ENCODE measurements at regions not wholly inside any gene's neighbourhood (a gene's known extent, or its start where the extent isn't known, plus 50 kb on each side); places are given as distances from the start of the nearest gene placed in this dataset.
"Not testable (repeated sequence)": the region's sequence is repeated elsewhere in the genome, so short reads cannot be mapped to it uniquely, and the experiment has no call there.

DNA sequence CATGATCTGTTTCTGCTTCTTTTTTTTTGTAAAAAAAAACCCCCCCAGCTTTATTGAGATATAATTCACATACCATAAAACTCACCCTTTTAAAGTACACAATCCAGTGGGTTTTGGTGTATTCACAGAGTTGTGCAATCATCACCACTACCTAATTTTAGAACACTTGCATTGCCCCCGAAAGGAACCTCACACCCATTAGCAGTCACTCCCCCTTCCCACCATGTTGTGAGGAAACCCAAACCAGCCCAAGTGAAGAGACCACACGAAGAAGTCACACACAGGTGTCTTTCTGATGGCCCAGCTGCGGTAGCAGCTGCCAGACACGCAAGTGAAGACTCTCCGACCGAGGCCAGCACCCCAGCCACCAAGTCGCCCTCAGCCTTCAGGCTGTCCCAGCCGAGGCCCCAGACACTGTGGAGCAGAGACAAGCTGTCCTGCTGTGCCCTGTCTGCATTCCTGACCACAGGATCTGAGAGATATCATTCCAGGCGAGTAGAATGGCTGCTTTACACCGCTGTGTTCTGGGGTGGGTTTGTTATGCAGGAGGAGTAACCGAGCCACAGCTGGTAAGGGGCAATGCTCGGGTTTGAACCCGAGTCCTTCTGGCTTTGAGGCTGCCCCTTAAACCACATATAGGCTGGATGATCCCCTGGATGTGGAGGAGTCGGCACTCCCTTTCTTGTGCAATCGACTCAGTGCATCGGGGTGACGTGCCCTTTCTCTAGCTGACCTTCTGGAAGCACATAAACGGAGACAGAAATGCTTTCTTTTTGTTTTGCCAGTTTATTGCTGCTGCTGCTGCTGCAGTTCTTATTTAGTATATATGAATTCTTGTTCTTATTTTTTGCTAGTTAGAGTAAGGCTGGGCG is 59.1 kb upstream of the PTPN1 start:
- no peak for TF ChIP-seq CTCF (conservative IDR thresholded peaks at IDR 0.05; ENCODE audit: low read depth, low read length)
- H3K4me3 ChIP-seq (ENCODE audit: low read depth, low read length) = no peak overlapping the region
- DNase-seq (ENCODE audit: low read depth) = no peak

DNA sequence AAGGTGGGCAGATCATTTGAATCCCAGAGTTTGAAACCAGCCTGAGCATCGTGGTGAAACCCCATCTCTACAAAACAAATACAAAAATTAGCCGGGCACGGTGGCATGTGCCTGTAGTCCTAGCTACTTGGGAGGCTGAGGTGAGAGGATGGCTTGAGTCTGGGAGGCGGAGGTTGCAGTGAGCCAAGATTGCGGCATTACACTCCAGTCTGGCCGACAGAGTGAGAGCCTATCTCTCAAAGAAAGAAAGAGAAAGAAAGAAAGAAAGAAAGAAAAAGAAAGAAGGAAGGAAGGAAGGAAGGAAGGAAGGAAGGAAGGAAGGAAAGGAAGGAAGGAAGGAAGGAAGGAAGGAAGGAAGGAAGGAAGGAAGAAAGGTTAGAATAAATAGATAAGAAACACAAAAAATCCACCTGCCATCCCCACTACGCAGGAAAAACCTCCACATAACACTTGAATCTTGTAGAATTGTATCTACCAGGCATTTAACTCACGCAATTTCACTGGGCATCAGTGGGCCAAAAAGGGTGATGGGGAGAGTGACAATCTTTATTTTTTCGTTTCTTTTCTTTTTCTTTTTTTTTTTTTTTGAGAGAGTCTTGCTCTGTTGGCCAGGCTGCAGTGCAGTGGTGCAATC is 58.3 kb upstream of the PTPN1 start:
- not testable (repeated sequence) for DNase-seq (ENCODE audit: low read depth); H3K4me3 ChIP-seq (ENCODE audit: low read depth, low read length)

DNA sequence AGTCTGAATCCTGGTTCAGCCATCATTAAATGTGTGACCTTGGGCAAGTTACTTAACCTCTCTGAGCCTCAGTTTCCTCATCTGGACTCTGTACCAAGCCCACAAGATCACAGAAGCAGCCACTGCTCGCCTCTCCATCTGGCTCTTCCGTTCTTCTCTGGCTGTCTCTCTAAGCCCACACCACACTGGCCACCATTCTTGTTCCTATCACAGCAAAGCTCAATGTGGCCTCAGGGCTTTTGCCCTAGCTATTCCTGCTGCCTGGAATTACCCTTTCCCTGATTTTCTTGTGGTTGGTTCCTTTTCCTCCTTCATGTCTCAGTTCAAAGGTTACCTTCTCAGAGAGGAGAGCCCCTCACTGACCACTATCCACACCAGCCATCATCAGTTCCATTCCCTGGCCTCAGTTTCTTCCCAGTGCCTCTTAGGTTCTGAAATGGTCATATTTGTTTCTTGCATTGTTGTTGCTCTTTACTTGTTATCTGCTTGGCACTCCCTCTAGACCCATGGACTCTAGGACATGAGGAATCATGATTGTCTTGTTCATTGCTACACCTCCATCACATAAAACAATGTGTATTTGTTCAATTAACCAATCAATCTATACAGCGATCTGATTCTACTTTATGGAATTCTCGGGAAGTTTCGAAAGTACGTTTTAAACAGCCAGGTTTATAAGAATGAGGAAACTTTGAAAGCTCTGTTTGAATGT is 56.5 kb upstream of the PTPN1 start:
- TF ChIP-seq CTCF (conservative IDR thresholded peaks at IDR 0.05; ENCODE audit: low read depth, low read length) = no peak
- no peak for DNase-seq (ENCODE audit: low read depth)

GRCh38 chr20:50455245-50455644 is 54.9 kb upstream of the PTPN1 start:
- not testable (repeated sequence) for H3K4me3 ChIP-seq (ENCODE audit: low read depth, low read length); DNase-seq (ENCODE audit: low read depth)

More for the DNA sequence above, 56.5 kb upstream of the PTPN1 start:
- H3K4me3 ChIP-seq (ENCODE audit: low read depth, low read length) = no peak overlapping the region

- H3K4me3 ChIP-seq (ENCODE audit: low read depth, low read length) = no peak overlapping the region
- no peak for DNase-seq (ENCODE audit: low read depth)
- TF ChIP-seq CTCF (conservative IDR thresholded peaks at IDR 0.05; ENCODE audit: low read depth, low read length) = no peak
Observed at GRCh38 chr20:50455656-50456451, 54.3 kb upstream of the PTPN1 start.

DNA sequence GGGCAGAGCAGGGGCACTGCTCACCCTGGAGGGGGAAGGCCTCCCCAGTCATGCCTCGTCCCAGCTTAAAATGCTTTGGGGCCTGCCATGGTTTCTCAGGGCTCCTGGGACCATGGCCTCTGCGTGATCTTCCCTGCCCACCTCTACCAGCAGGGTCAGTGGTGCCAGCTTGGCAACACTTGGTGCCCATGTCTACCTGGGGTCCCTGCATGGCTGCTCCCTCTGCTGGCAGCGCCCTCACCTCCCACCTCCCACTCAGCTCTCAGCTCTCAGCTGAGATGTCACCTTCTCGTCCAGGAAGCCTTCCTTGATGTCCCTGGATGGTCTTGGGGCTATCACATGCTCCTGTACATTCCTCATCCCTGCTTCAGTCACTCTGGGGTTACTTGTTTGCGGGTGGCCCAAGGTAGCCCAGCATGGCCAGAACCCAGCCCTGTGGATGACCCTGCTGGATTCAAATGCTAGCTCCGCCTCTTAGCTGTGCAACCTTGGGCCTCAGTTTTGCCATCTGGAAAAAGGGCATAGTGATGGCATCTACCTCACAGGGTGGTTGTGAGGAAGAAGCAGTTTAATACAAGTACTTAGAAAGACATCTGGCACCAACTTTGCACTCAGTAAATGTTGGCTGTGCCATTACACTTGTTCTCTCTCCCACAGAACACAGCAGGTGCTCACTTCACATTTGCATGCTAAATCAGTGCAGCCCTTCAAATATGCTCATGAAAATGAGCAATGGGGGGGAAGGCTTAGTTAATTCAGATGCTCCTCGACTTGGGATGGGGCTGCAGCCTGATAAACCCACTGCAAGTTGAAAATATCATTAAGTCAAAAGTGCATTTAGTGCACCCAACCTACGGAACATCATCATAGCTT is 53.5 kb upstream of the PTPN1 start:
- no peak for DNase-seq (ENCODE audit: low read depth)
- H3K4me3 ChIP-seq (ENCODE audit: low read depth, low read length) = no peak overlapping the region
- peak; percentile 41 for TF ChIP-seq CTCF (conservative IDR thresholded peaks at IDR 0.05; ENCODE audit: low read depth, low read length)
